22Rv1 (cell line): ENCODE measurements at regions not wholly inside any gene's neighbourhood (a gene's known extent, or its start where the extent isn't known, plus 50 kb on each side); places are given as distances from the start of the nearest gene placed in this dataset.
"Not testable (repeated sequence)": the region's sequence is repeated elsewhere in the genome, so short reads cannot be mapped to it uniquely, and the experiment has no call there.

Source experiments
- H3K27ac ChIP-seq: fragments of 450-650 bp; 2 replicates; pipeline ENCODE4 v1.5.1; 2017
- CTCF ChIP-seq: fragments of 450-650 bp; IDR thresholded peaks from 2 replicates; pipeline ENCODE4 v1.5.1; 2017; ENCODE audit warnings: mild to moderate bottlenecking
- ZFX ChIP-seq: fragments of 450-650 bp; IDR thresholded peaks from 2 replicates; pipeline ENCODE4 v1.6.1; 2017; ENCODE audit warnings: antibody characterized with exemption, borderline replicate concordance

GRCh38 chr16:80263181-80263823 is 277.5 kb upstream of the DYNLRB2 start:
- TF ChIP-seq CTCF (no peak), ZFX (no peak)
- H3K27ac ChIP-seq: no peak overlapping the region

GRCh38 chr16:80260906-80261311 is 279.9 kb upstream of the DYNLRB2 start:
- TF ChIP-seq CTCF (no peak), ZFX (no peak)
- no peak overlapping the region for H3K27ac ChIP-seq

GRCh38 chr16:80259290-80259805 is 281.4 kb upstream of the DYNLRB2 start:
- TF ChIP-seq CTCF (no peak), ZFX (no peak)
- no peak overlapping the region for H3K27ac ChIP-seq

GRCh38 chr16:80258407-80258806 is 282.4 kb upstream of the DYNLRB2 start:
- TF ChIP-seq ZFX: no peak
- TF ChIP-seq CTCF: no peak

GRCh38 chr16:80254970-80255369 is 285.8 kb upstream of the DYNLRB2 start:
- no peak overlapping the region for H3K27ac ChIP-seq
- TF ChIP-seq ZFX (no peak), CTCF (no peak)

More at GRCh38 chr16:80258407-80258806, 282.4 kb upstream of the DYNLRB2 start:
- no peak overlapping the region for H3K27ac ChIP-seq

GRCh38 chr16:80253741-80254140 is 287.1 kb upstream of the DYNLRB2 start:
- no peak overlapping the region for H3K27ac ChIP-seq
- no peak for TF ChIP-seq ZFX
- no peak for TF ChIP-seq CTCF

- TF ChIP-seq ZFX (no peak), CTCF (no peak)
- H3K27ac ChIP-seq: no peak overlapping the region
Observed at GRCh38 chr16:80250381-80250780, 290.4 kb upstream of the DYNLRB2 start.

- not testable (repeated sequence) for H3K27ac ChIP-seq
Observed at GRCh38 chr16:80243303-80243702, 297.5 kb upstream of the DYNLRB2 start.

GRCh38 chr16:80242279-80242678 is 298.5 kb upstream of the DYNLRB2 start:
- not testable (repeated sequence) for H3K27ac ChIP-seq
